Astrocyte of the spinal cord (primary cell): ENCODE measurements at regions not wholly inside any gene's neighbourhood (a gene's known extent, or its start where the extent isn't known, plus 50 kb on each side); places are given as distances from the start of the nearest gene placed in this dataset.
A peak's percentile ranks its signal among the peaks of the same experiment; 100 is the strongest.

Experiments used
- DNase-seq: peaks from one replicate; pipeline ENCODE4 v3.0.0; 2011; ENCODE audit warnings: low read depth, low spot score
- H3K4me3 ChIP-seq: 2 replicates; pipeline ENCODE4 v1.5.1; 2011; ENCODE audit warnings: low read depth, mild to moderate bottlenecking, low read length, moderate library complexity
- CTCF ChIP-seq: IDR thresholded peaks from 2 replicates; pipeline ENCODE4 v1.5.1; 2012; ENCODE audit warnings: low read depth, mild to moderate bottlenecking, low read length, inconsistent platforms
- in situ Hi-C: cut with HindIII; loops from 2 replicates; pipeline ENCODE4 v1.10.0; 2017; ENCODE audit warnings: low sequenced_read_pairs

- DNase-seq = no peak
- no peak overlapping the region for H3K4me3 ChIP-seq
- in situ Hi-C loops = no loop called here
- no peak for TF ChIP-seq CTCF
Observed at GRCh38 chr10:94225589-94225988, 137.2 kb downstream of the NOC3L start.

- in situ Hi-C loops = no loop called here
- no peak for TF ChIP-seq CTCF
- H3K4me3 ChIP-seq = no peak overlapping the region
- DNase-seq = no peak
Observed at GRCh38 chr10:94230134-94230785, 132.5 kb downstream of the NOC3L start.

- DNase-seq = no peak
Observed at GRCh38 chr10:94232711-94233383, 129.9 kb downstream of the NOC3L start.

GRCh38 chr10:94235461-94235860, 127.3 kb downstream of the NOC3L start:
- TF ChIP-seq CTCF = no peak
- H3K4me3 ChIP-seq = no peak overlapping the region
- peak; percentile 29 for DNase-seq
- in situ Hi-C loops = no loop called here

More at GRCh38 chr10:94232711-94233383, 129.9 kb downstream of the NOC3L start:
- no peak overlapping the region for H3K4me3 ChIP-seq
- in situ Hi-C loops = no loop called here
- no peak for TF ChIP-seq CTCF

- in situ Hi-C loops = no loop called here
- no peak overlapping the region for H3K4me3 ChIP-seq
- no peak for DNase-seq
- TF ChIP-seq CTCF = no peak
Observed at GRCh38 chr10:94238006-94238617, 124.6 kb downstream of the NOC3L start.

DNA sequence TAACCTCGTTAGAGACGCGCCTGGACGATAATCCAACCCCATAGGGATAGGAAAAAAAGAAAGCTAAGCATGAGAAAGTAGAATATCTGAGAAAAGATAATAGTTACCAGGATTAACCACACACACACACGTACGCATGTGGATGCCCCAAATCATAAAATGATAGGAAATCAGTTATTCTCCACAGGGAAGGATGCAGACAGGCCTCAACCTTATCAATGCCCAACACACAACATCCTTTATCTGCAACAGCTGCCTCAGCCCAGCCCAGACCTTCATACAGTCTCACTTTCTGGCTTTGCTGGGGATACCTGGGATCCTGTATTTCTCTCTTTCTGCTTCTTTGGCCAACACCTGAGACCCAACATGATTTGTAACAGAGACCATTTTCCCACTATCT, 123.0 kb downstream of the NOC3L start:
- no peak for TF ChIP-seq CTCF
- H3K4me3 ChIP-seq = no peak overlapping the region
- no peak for DNase-seq
- in situ Hi-C loops = no loop called here
